Esophagus mucosa (tissue), 1 donor: ENCODE measurements at regions not wholly inside any gene's neighbourhood (a gene's known extent, or its start where the extent isn't known, plus 50 kb on each side); places are given as distances from the start of the nearest gene placed in this dataset.

Experiments
- ATAC-seq: fragments of 200-7000 bp; cut with Tn5 transposase; one replicate; pipeline ENCODE4 v1.9.1; 2020
- donor health status: DM: yes; HTN: yes; CAD: no.

- no peak for ATAC-seq
Measured at GRCh38 chr2:151030663-151031230, 230.9 kb downstream of the RBM43 start.

GRCh38 chr2:151029406-151030157 lies 232.1 kb downstream of the RBM43 start:
- ATAC-seq, result no peak

- no peak for ATAC-seq
Measured at GRCh38 chr2:151028691-151029176, 232.9 kb downstream of the RBM43 start.

- no peak for ATAC-seq
Measured at GRCh38 chr2:151027151-151027550, 234.5 kb downstream of the RBM43 start.

- ATAC-seq, result no peak
Measured at GRCh38 chr2:151025816-151026215, 235.8 kb downstream of the RBM43 start.

- no peak for ATAC-seq
Measured at GRCh38 chr2:151024696-151025251, 236.9 kb downstream of the RBM43 start.

GRCh38 chr2:151021747-151022452 lies 239.8 kb downstream of the RBM43 start:
- no peak for ATAC-seq

- ATAC-seq, result no peak
Measured at GRCh38 chr2:151020411-151020810, 241.3 kb downstream of the RBM43 start.

- ATAC-seq, result no peak
Measured at GRCh38 chr2:151009437-151010175, 252.1 kb downstream of the RBM43 start.

GRCh38 chr2:151007365-151007764 lies 254.3 kb downstream of the RBM43 start:
- no peak for ATAC-seq

GRCh38 chr2:151002959-151003600 lies 258.6 kb downstream of the RBM43 start:
- no peak for ATAC-seq

- no peak for ATAC-seq
Measured at GRCh38 chr2:150997702-150998440, 263.8 kb downstream of the RBM43 start.

- no peak for ATAC-seq
Measured at GRCh38 chr2:150997066-150997465, 264.6 kb downstream of the RBM43 start.

GRCh38 chr2:150994076-150994475 lies 267.6 kb downstream of the RBM43 start:
- peak; percentile 66 for ATAC-seq

GRCh38 chr2:150989969-150990368 lies 271.7 kb downstream of the RBM43 start:
- no peak for ATAC-seq

- no peak for ATAC-seq
Measured at GRCh38 chr2:150985741-150986140, 275.9 kb downstream of the RBM43 start.

- peak; percentile 38 for ATAC-seq
Measured at GRCh38 chr2:150983314-150983897, 278.3 kb downstream of the RBM43 start.

GRCh38 chr2:150981826-150982225 lies 279.8 kb downstream of the RBM43 start:
- ATAC-seq, result no peak

- no peak for ATAC-seq
Measured at GRCh38 chr2:150978053-150978452, 283.6 kb downstream of the RBM43 start.

GRCh38 chr2:150977296-150977695 lies 284.4 kb downstream of the RBM43 start:
- no peak for ATAC-seq

GRCh38 chr2:150976604-150977003 lies 285.1 kb downstream of the RBM43 start:
- no peak for ATAC-seq
